Colonic mucosa (tissue), 4 donors: ENCODE measurements at regions not wholly inside any gene's neighbourhood (a gene's known extent, or its start where the extent isn't known, plus 50 kb on each side); places are given as distances from the start of the nearest gene placed in this dataset.

ENCODE experiments used
- DNase-seq: peaks from one replicate; pipeline ENCODE4 v3.0.0-alpha.2; 2020
- H3K27ac ChIP-seq: fragments of 200-600 bp; one replicate; pipeline ENCODE4 v1.8.0; 2021
- H3K27me3 ChIP-seq: fragments of 200-600 bp; one replicate; pipeline ENCODE4 v1.8.0; 2021
- H3K36me3 ChIP-seq: fragments of 200-600 bp; one replicate; pipeline ENCODE4 v1.8.0; 2021
- H3K4me1 ChIP-seq: fragments of 200-600 bp; one replicate; pipeline ENCODE4 v1.8.0; 2021; ENCODE audit warnings: mild to moderate bottlenecking
- H3K4me3 ChIP-seq: fragments of 200-600 bp; one replicate; pipeline ENCODE4 v1.8.0; 2021
- H3K9ac ChIP-seq, 2 donors: one replicate each; pipeline ENCODE4 v1.7.0; 2013; ENCODE audit warnings: control low read depth in 2 of 2, low read depth in 2 of 2, low read length in 2 of 2
- H3K9me3 ChIP-seq: fragments of 200-600 bp; one replicate; pipeline ENCODE4 v1.8.0; 2021
- CTCF ChIP-seq: fragments of 200-600 bp; IDR thresholded peaks from one replicate; pipeline ENCODE4 v1.8.0; 2022; ENCODE audit warnings: antibody characterized with exemption, mild to moderate bottlenecking
- intact Hi-C: fragments of 100-400 bp; cut with DNase I; formaldehyde crosslinking; loops from one replicate; pipeline ENCODE4 v1.14.1; 2022
- donor health status: healthy.
- donor health status: DM: no; HTN: no; CAD: no.
- donor health status: DM: no; HTN: no; CAD: no.

- H3K36me3 ChIP-seq = no peaks in the 10 kb centered on the region
- no peak for DNase-seq
- no peak for TF ChIP-seq CTCF
- H3K9ac ChIP-seq = no peak overlapping the region
- no peaks in the 10 kb centered on the region for H3K27me3 ChIP-seq
- no peak overlapping the region for H3K4me3 ChIP-seq
- no peaks in the 10 kb centered on the region for H3K9me3 ChIP-seq
- H3K4me1 ChIP-seq = no peaks in the 10 kb centered on the region
- H3K27ac ChIP-seq = no peak overlapping the region
- intact Hi-C loops = no loop called here
These were observed 317.9 kb upstream of the IRX1 start for GRCh38 chr5:3277590-3278196.

- DNase-seq = no peak
- Histone ChIP-seq H3K4me1 (no peaks in the 10 kb centered on the region), H3K27me3 (no peaks in the 10 kb centered on the region), H3K4me3 (no peak overlapping the region), H3K27ac (no peak overlapping the region), H3K9me3 (no peaks in the 10 kb centered on the region), H3K36me3 (no peaks in the 10 kb centered on the region), H3K9ac (no peak overlapping the region)
- intact Hi-C loops = no loop called here
- TF ChIP-seq CTCF = no peak
These were observed 318.7 kb upstream of the IRX1 start for GRCh38 chr5:3276896-3277295.

DNA sequence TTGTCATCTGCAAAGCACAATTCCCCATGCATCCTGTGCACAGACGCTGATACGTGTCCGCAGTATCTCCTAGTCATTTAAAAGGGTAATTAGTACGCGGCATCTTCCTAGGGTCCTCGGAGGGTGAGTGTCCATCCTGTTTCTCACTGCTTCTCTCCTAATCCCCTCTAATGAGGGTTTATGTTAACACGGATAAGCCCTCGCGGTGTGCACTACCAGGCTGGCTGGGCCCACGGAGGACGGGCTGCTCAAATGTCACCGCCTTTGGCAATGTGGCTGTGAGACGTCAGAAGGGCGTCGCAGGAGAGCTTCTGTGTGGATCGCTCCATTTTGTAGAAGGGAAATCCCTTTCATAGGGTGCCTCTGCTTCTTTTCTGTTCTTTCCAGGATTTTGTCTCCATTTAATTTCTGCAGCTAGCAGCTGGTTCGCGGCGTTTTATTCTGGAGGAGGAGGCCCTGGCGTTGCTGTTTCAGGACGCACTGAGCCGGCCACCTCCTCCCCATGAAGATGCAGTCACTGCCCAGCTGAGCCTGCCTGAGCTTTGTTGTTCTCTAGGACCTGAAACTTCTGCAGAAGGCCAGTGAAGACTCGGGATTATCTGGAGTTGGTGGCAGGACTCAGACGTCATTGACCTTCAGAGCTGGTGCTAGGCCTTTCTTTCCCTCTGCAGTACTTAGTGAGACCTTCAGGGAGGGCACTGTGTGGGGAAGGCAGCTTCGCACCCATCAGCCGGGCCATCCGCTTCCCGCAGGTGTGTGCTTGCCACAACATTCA, 326.1 kb upstream of the IRX1 start:
- H3K27me3 ChIP-seq = no peaks in the 10 kb centered on the region
- H3K4me3 ChIP-seq = no peak overlapping the region
- H3K4me1 ChIP-seq = no peaks in the 10 kb centered on the region
- no peaks in the 10 kb centered on the region for H3K9me3 ChIP-seq
- intact Hi-C loops = no loop called here
- H3K9ac ChIP-seq = no peak overlapping the region
- no peak for DNase-seq
- no peak for TF ChIP-seq CTCF
- no peaks in the 10 kb centered on the region for H3K36me3 ChIP-seq
- H3K27ac ChIP-seq = no peak overlapping the region

DNA sequence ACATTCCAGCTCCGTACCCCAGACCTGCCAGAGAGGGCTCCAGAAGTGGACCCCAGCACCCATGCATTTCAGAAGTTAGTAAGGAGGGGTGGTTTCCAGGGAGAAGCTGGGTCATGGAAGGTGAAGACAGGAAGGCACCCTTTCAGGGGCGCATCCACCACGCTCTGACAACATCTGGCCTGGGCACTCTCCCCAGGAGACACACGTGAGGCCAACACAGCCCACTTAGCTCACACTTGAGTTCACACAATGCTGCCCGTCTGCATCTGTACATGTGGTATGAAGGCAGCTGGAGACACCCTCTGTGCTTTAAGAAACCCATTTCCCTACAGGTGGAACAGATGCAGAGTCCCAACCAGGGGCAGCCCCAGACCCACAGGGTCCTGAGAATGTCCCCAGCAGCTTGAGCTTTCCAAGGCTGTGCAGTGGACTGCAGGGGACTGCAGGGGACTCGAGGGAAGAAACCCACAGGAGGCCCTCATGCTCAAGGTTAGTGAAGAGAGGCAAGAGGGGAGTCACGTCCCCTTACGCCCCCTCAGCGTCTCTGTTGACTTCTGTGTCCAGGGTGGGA, 326.8 kb upstream of the IRX1 start:
- H3K27ac ChIP-seq = no peak overlapping the region
- no peak overlapping the region for H3K4me3 ChIP-seq
- no peak overlapping the region for H3K9ac ChIP-seq
- H3K4me1 ChIP-seq = no peaks in the 10 kb centered on the region
- H3K27me3 ChIP-seq = no peaks in the 10 kb centered on the region
- no peaks in the 10 kb centered on the region for H3K9me3 ChIP-seq
- TF ChIP-seq CTCF = no peak
- DNase-seq = no peak
- H3K36me3 ChIP-seq = no peaks in the 10 kb centered on the region
- intact Hi-C loops = no loop called here

DNA sequence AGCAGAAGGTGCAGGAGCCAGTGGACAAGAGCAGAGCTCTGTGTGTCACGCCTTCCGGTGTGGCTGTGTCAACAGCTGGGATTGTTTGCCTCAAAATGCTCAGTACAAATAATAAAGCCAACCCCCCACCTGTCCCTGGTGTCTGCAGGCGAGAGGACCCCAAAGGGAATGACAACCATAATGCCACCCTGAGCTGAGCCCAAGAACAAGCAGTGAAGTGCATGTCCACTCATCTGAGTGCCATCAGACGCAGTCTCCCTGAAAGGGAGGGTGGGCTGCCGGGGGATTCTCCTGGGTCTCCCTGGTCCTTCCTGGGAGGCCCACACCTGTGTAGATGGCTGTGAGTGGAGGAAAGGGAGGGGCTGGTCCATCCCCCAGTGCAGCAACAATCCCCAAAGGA, 328.8 kb upstream of the IRX1 start:
- H3K9ac ChIP-seq = no peak overlapping the region
- H3K36me3 ChIP-seq = no peaks in the 10 kb centered on the region
- H3K4me1 ChIP-seq = no peaks in the 10 kb centered on the region
- H3K9me3 ChIP-seq = no peaks in the 10 kb centered on the region
- no peak overlapping the region for H3K27ac ChIP-seq
- intact Hi-C loops = no loop called here
- no peak overlapping the region for H3K4me3 ChIP-seq
- no peaks in the 10 kb centered on the region for H3K27me3 ChIP-seq
- DNase-seq = no peak
- no peak for TF ChIP-seq CTCF
